ENCODE measurements at regions not wholly inside any gene's neighbourhood (a gene's known extent, or its start where the extent isn't known, plus 50 kb on each side); places are given as distances from the start of the nearest gene placed in this dataset.

- Histone ChIP-seq H3K4me1 (peaks cover 5 to 41% (median 28%) of the 10 kb centered on the region in 10 experiments; a peak in 16 of 20 replicates), H3K27me3 (no peaks in the 10 kb centered on the region), H3K4me3 (no peak overlapping the region), H3K9me3 (replicated peaks in 1 of 11) (no peaks in the 10 kb centered on the region), H3K36me3 (no peaks in the 10 kb centered on the region), H3K27ac (no peak overlapping the region), H3K9ac (no peak overlapping the region), H4K20me1 (no peaks in the 10 kb centered on the region), H3K4me2 (peak overlapping the region in 1 of 11 experiments; percentile 9; a peak in 1 of 22 replicates)
- TF ChIP-seq Cebpa-rat (IDR thresholded peaks at IDR 0.05) = no peak
These were observed 167.5 kb downstream of the EBLN2 start for GRCh38 chr3:73228959-73229358.

- Histone ChIP-seq H3K4me2 (peak overlapping the region; percentile 4 to 77 (median 39); a peak in 20 of 22 replicates), H3K27ac (peak overlapping the region in 6 of 11 experiments; percentile 3 to 58 (median 35); a peak in 9 of 22 replicates), H3K27me3 (no peaks in the 10 kb centered on the region), H3K9ac (no peak overlapping the region), H3K4me1 (peaks cover 13 to 44% (median 33%) of the 10 kb centered on the region in 10 experiments), H4K20me1 (no peaks in the 10 kb centered on the region), H3K4me3 (no peak overlapping the region), H3K36me3 (no peaks in the 10 kb centered on the region), H3K9me3 (replicated peaks in 1 of 11) (no peaks in the 10 kb centered on the region; a peak in 1 of 22 replicates)
- TF ChIP-seq Cebpa-rat (IDR thresholded peaks at IDR 0.05) = no peak
These were observed 173.0 kb downstream of the EBLN2 start for GRCh38 chr3:73234354-73235014.

GRCh38 chr3:73235768-73236167, 174.3 kb downstream of the EBLN2 start:
- Histone ChIP-seq H3K36me3 (no peaks in the 10 kb centered on the region), H4K20me1 (no peaks in the 10 kb centered on the region), H3K27ac (no peak overlapping the region), H3K9me3 (replicated peaks in 1 of 11) (peaks cover 0 to 2% (median 0%) of the 10 kb centered on the region in 11 experiments; a peak in 1 of 22 replicates), H3K4me2 (0 out of 22 replicates have a peak overlapping the region, but pooled peaks of 1 of the 11 experiments have one; percentile 77), H3K4me3 (no peak overlapping the region), H3K9ac (no peak overlapping the region), H3K27me3 (no peaks in the 10 kb centered on the region), H3K4me1 (peaks cover 13 to 44% (median 33%) of the 10 kb centered on the region in 10 experiments)
- TF ChIP-seq Cebpa-rat (IDR thresholded peaks at IDR 0.05) = no peak

GRCh38 chr3:73236867-73237266, 175.4 kb downstream of the EBLN2 start:
- peaks cover 0 to 4% (median 0%) of the 10 kb centered on the region in 11 experiments; a peak in 1 of 22 replicates for H3K9me3 ChIP-seq (replicated peaks in 1 of 11)
- H3K4me2 ChIP-seq = no peak overlapping the region
- no peaks in the 10 kb centered on the region for H3K27me3 ChIP-seq
- peaks cover 13 to 40% (median 33%) of the 10 kb centered on the region in 10 experiments for H3K4me1 ChIP-seq
- H3K9ac ChIP-seq = no peak overlapping the region
- no peak overlapping the region for H3K4me3 ChIP-seq
- no peaks in the 10 kb centered on the region for H4K20me1 ChIP-seq
- no peak overlapping the region for H3K27ac ChIP-seq
- no peaks in the 10 kb centered on the region for H3K36me3 ChIP-seq
- TF ChIP-seq Cebpa-rat (IDR thresholded peaks at IDR 0.05) = no peak

GRCh38 chr3:73243740-73244139, 182.3 kb downstream of the EBLN2 start:
- Histone ChIP-seq H3K9me3 (replicated peaks in 1 of 11) (peaks cover 8 to 22% (median 15%) of the 10 kb centered on the region in 11 experiments; a peak in 18 of 22 replicates), H3K27me3 (no peaks in the 10 kb centered on the region)
- no peak for TF ChIP-seq Cebpa-rat (IDR thresholded peaks at IDR 0.05)

GRCh38 chr3:73245459-73245858, 184.0 kb downstream of the EBLN2 start:
- H3K4me2 ChIP-seq = peak overlapping the region in 5 of 11 experiments; percentile 6 to 53 (median 24); a peak in 5 of 22 replicates
- H3K36me3 ChIP-seq = no peaks in the 10 kb centered on the region
- no peaks in the 10 kb centered on the region for H4K20me1 ChIP-seq

More at GRCh38 chr3:73243740-73244139, 182.3 kb downstream of the EBLN2 start:
- Histone ChIP-seq H3K9ac (no peak overlapping the region), H3K27ac (no peak overlapping the region), H3K4me3 (no peak overlapping the region), H3K36me3 (no peaks in the 10 kb centered on the region), H3K4me2 (no peak overlapping the region), H3K4me1 (peaks cover 0 to 14% (median 1%) of the 10 kb centered on the region in 10 experiments; a peak in 9 of 20 replicates), H4K20me1 (no peaks in the 10 kb centered on the region)

GRCh38 chr3:73249047-73249446, 187.6 kb downstream of the EBLN2 start:
- peaks cover 0 to 14% (median 0%) of the 10 kb centered on the region in 10 experiments; a peak in 6 of 20 replicates for H3K4me1 ChIP-seq
- H4K20me1 ChIP-seq = no peaks in the 10 kb centered on the region
- no peak overlapping the region for H3K4me2 ChIP-seq
- H3K4me3 ChIP-seq = no peak overlapping the region
- no peak overlapping the region for H3K9ac ChIP-seq
- H3K27me3 ChIP-seq = no peaks in the 10 kb centered on the region
- H3K9me3 ChIP-seq (replicated peaks in 1 of 11) = peaks cover 6 to 22% (median 15%) of the 10 kb centered on the region in 11 experiments; a peak in 17 of 22 replicates
- H3K27ac ChIP-seq = no peak overlapping the region
- H3K36me3 ChIP-seq = no peaks in the 10 kb centered on the region
- TF ChIP-seq Cebpa-rat (IDR thresholded peaks at IDR 0.05) = no peak

More at GRCh38 chr3:73245459-73245858, 184.0 kb downstream of the EBLN2 start:
- Histone ChIP-seq H3K27ac (peak overlapping the region in 2 of 11 experiments; percentile 2 to 10; a peak in 2 of 22 replicates), H3K9ac (no peak overlapping the region), H3K4me3 (no peak overlapping the region), H3K9me3 (replicated peaks in 1 of 11) (peaks cover 8 to 22% (median 15%) of the 10 kb centered on the region in 11 experiments; a peak in 18 of 22 replicates), H3K4me1 (peaks cover 0 to 14% (median 0%) of the 10 kb centered on the region in 10 experiments; a peak in 6 of 20 replicates), H3K27me3 (no peaks in the 10 kb centered on the region)
- TF ChIP-seq Cebpa-rat (IDR thresholded peaks at IDR 0.05) = 0 out of 22 replicates have a peak, but pooled peaks of 1 of the 11 experiments have one; percentile 15

GRCh38 chr3:73254062-73254461, 192.6 kb downstream of the EBLN2 start:
- H3K9ac ChIP-seq = no peak overlapping the region
- H3K27ac ChIP-seq = no peak overlapping the region
- H3K27me3 ChIP-seq = no peaks in the 10 kb centered on the region
- H3K4me1 ChIP-seq = no peaks in the 10 kb centered on the region
- TF ChIP-seq Cebpa-rat (IDR thresholded peaks at IDR 0.05) = no peak
- no peak overlapping the region for H3K4me3 ChIP-seq
- H3K4me2 ChIP-seq = no peak overlapping the region
- H4K20me1 ChIP-seq = no peaks in the 10 kb centered on the region
- H3K9me3 ChIP-seq (replicated peaks in 1 of 11) = no peaks in the 10 kb centered on the region
- no peaks in the 10 kb centered on the region for H3K36me3 ChIP-seq

- Histone ChIP-seq H3K9ac (no peak overlapping the region), H3K27ac (no peak overlapping the region), H3K27me3 (no peaks in the 10 kb centered on the region), H3K9me3 (replicated peaks in 1 of 11) (no peaks in the 10 kb centered on the region), H4K20me1 (no peaks in the 10 kb centered on the region), H3K4me3 (no peak overlapping the region), H3K4me1 (no peaks in the 10 kb centered on the region), H3K4me2 (no peak overlapping the region), H3K36me3 (no peaks in the 10 kb centered on the region)
- no peak for TF ChIP-seq Cebpa-rat (IDR thresholded peaks at IDR 0.05)
These were observed 194.2 kb downstream of the EBLN2 start for GRCh38 chr3:73255609-73256029.

All from BLaER1 treated with 17β-estradiol and CSF1 and Interleukin-3, amounts not matched to agents 10 nM and 100 nM (cell line).